H9 (cell line): ENCODE measurements at regions not wholly inside any gene's neighbourhood (a gene's known extent, or its start where the extent isn't known, plus 50 kb on each side); places are given as distances from the start of the nearest gene placed in this dataset.
A peak's percentile ranks its signal among the peaks of the same experiment; 100 is the strongest.

Experiments used
- DNase-seq: peaks from one replicate; pipeline ENCODE4 v3.0.0-alpha.2; 2017
- H2AFZ ChIP-seq: one replicate; pipeline ENCODE4 v1.6.1; 2013; ENCODE audit warnings: mild to moderate bottlenecking, low read length, control low read depth, moderate library complexity
- H2AK5ac ChIP-seq: 2 replicates; pipeline ENCODE4 v1.6.1; 2013; ENCODE audit warnings: low read length, control low read depth, mixed read lengths; ENCODE audit not compliant: insufficient read length
- H2BK120ac ChIP-seq: one replicate; pipeline ENCODE4 v1.6.1; 2013; ENCODE audit warnings: low read depth, mild to moderate bottlenecking, low read length, control low read depth, inconsistent platforms; ENCODE audit not compliant: poor library complexity, severe bottlenecking
- H2BK12ac ChIP-seq: 2 replicates; pipeline ENCODE4 v1.6.1; 2013; ENCODE audit warnings: low read length, control low read depth, mixed read lengths, low read depth; ENCODE audit not compliant: insufficient read length
- H2BK15ac ChIP-seq: 2 replicates; pipeline ENCODE4 v1.6.1; 2013; ENCODE audit warnings: low read depth, low read length, control low read depth
- H2BK20ac ChIP-seq: one replicate; pipeline ENCODE4 v1.6.1; 2013; ENCODE audit warnings: low read depth, mild to moderate bottlenecking, low read length, control low read depth, inconsistent platforms; ENCODE audit not compliant: poor library complexity, severe bottlenecking
- H2BK5ac ChIP-seq: 2 replicates; pipeline ENCODE4 v1.6.1; 2013; ENCODE audit warnings: low read length, control low read depth, mixed read lengths; ENCODE audit not compliant: insufficient read length
- H3K14ac ChIP-seq: 2 replicates; pipeline ENCODE4 v1.6.1; 2013; ENCODE audit warnings: low read length, control low read depth; ENCODE audit not compliant: insufficient read depth
- H3K18ac ChIP-seq: 2 replicates; pipeline ENCODE4 v1.6.1; 2013; ENCODE audit warnings: low read depth, mild to moderate bottlenecking, mixed read lengths, low read length, control low read depth; ENCODE audit not compliant: insufficient read length
- H3K23ac ChIP-seq: 2 replicates; pipeline ENCODE4 v1.6.1; 2013; ENCODE audit warnings: low read length, control low read depth, mixed read lengths, low read depth; ENCODE audit not compliant: insufficient read length
- H3K23me2 ChIP-seq: 2 replicates; pipeline ENCODE4 v1.6.1; 2013; ENCODE audit warnings: low read depth, mild to moderate bottlenecking, mixed read lengths, low read length, control low read depth; ENCODE audit not compliant: insufficient read length, poor library complexity, severe bottlenecking
- H3K27ac ChIP-seq: 2 replicates; pipeline ENCODE4 v1.5.1; 2013; ENCODE audit warnings: low read length, control low read depth, mixed read lengths, low read depth; ENCODE audit not compliant: insufficient read length
- H3K27me3 ChIP-seq: 2 replicates; pipeline ENCODE4 v1.6.1; 2013; ENCODE audit warnings: low read length, control low read depth, inconsistent platforms; ENCODE audit not compliant: insufficient read depth
- H3K4ac ChIP-seq: 2 replicates; pipeline ENCODE4 v1.6.1; 2013; ENCODE audit warnings: low read depth, mild to moderate bottlenecking, control low read depth, inconsistent platforms, low read length, moderate library complexity
- H3K4me1 ChIP-seq: 2 replicates; pipeline ENCODE4 v1.6.1; 2013; ENCODE audit warnings: low read length, control low read depth, inconsistent platforms; ENCODE audit not compliant: insufficient read depth
- H3K4me2 ChIP-seq: 2 replicates; pipeline ENCODE4 v1.6.1; 2013; ENCODE audit warnings: low read length, control low read depth, mixed read lengths; ENCODE audit not compliant: insufficient read length, insufficient read depth
- H3K56ac ChIP-seq: 2 replicates; pipeline ENCODE4 v1.6.1; 2013; ENCODE audit warnings: low read depth, mild to moderate bottlenecking, mixed read lengths, low read length, control low read depth; ENCODE audit not compliant: insufficient read length
- H3K79me1 ChIP-seq: 2 replicates; pipeline ENCODE4 v1.6.1; 2013; ENCODE audit warnings: low read depth, mild to moderate bottlenecking, moderate library complexity, low read length, control low read depth, inconsistent platforms; ENCODE audit not compliant: insufficient read depth, poor library complexity, severe bottlenecking
- H3K79me2 ChIP-seq: 2 replicates; pipeline ENCODE4 v1.6.1; 2013; ENCODE audit warnings: low read length, control low read depth, inconsistent platforms; ENCODE audit not compliant: insufficient read depth
- H3K9ac ChIP-seq: 2 replicates; pipeline ENCODE4 v1.6.1; 2013; ENCODE audit warnings: low read length, control low read depth, mixed read lengths; ENCODE audit not compliant: insufficient read length; ENCODE audit errors: extremely low read depth
- H3K9me3 ChIP-seq: one replicate; pipeline ENCODE4 v1.6.1; 2013; ENCODE audit warnings: low read depth, low read length, inconsistent platforms; ENCODE audit not compliant: control insufficient read depth
- H3T11ph ChIP-seq: one replicate; pipeline ENCODE4 v1.6.1; 2013; ENCODE audit warnings: mild to moderate bottlenecking, low read length, control low read depth, inconsistent platforms
- H4K20me1 ChIP-seq: one replicate; pipeline ENCODE4 v1.6.1; 2013; ENCODE audit not compliant: control insufficient read depth, insufficient read length, insufficient read depth
- H4K5ac ChIP-seq: 2 replicates; pipeline ENCODE4 v1.6.1; 2013; ENCODE audit warnings: low read depth, mild to moderate bottlenecking, mixed read lengths, low read length, control low read depth; ENCODE audit not compliant: insufficient read length
- H4K8ac ChIP-seq: replicated peaks from 2 replicates; pipeline ENCODE4 v1.6.1; 2013; ENCODE audit warnings: low read length, control low read depth, mixed read lengths, low read depth; ENCODE audit not compliant: insufficient read length
- H4K91ac ChIP-seq: 2 replicates; pipeline ENCODE4 v1.6.1; 2013; ENCODE audit warnings: low read depth, mild to moderate bottlenecking, moderate library complexity, mixed read lengths, low read length, control low read depth; ENCODE audit not compliant: insufficient read length
- H3K27ac Mint-ChIP-seq, 3 experiments: 2 replicates in 2 of 3; 3 replicates in 1 of 3; pipeline ENCODE4 v1.8.0; 2020 to 2021; ENCODE audit warnings: mixed read lengths in 3 of 3, mild to moderate bottlenecking in 1 of 3, moderate library complexity in 1 of 3
- H3K27me3 Mint-ChIP-seq: 2 replicates; pipeline ENCODE4 v1.8.0; 2021; ENCODE audit warnings: low read depth, mild to moderate bottlenecking, moderate library complexity, mixed read lengths
- H3K36me3 Mint-ChIP-seq, 3 experiments: 2 replicates in 2 of 3; 3 replicates in 1 of 3; pipeline ENCODE4 v1.8.0; 2020 to 2021; ENCODE audit warnings: low read depth in 3 of 3, mixed read lengths in 3 of 3; ENCODE audit not compliant: insufficient read depth in 1 of 3
- H3K4me1 Mint-ChIP-seq, 2 experiments: 2 replicates each; pipeline ENCODE4 v1.8.0; 2020; ENCODE audit warnings: mixed read lengths in 2 of 2
- H3K4me3 Mint-ChIP-seq, 2 experiments: 2 replicates in 1 of 2; 3 replicates in 1 of 2; pipeline ENCODE4 v1.8.0; 2020 to 2021; ENCODE audit warnings: mild to moderate bottlenecking in 2 of 2, mixed read lengths in 2 of 2, moderate library complexity in 1 of 2
- H3K9me3 Mint-ChIP-seq, 2 experiments: 2 replicates in 1 of 2; 3 replicates in 1 of 2; pipeline ENCODE4 v1.8.0; 2020; ENCODE audit warnings: mild to moderate bottlenecking in 2 of 2, mixed read lengths in 2 of 2, moderate library complexity in 1 of 2
- CTCF ChIP-seq: fragments of 200-600 bp; sonication (generic); conservative IDR thresholded peaks from 3 replicates; pipeline ENCODE4 v1.8.0; 2021; ENCODE audit warnings: antibody characterized with exemption, mild to moderate bottlenecking
- WGBS: extraction: QIAGEN DNeasy Blood & Tissue Kit; methylation state at CpG from one replicate; pipeline ENCODE4 v1.1.7; 2013; ENCODE audit warnings: missing lambda C conversion rate, low lambda C conversion rate, mixed read lengths; ENCODE audit not compliant: insufficient read length; ENCODE audit errors: extremely low coverage; 5-methylcytosine and 5-hydroxymethylcytosine counted together

- no peaks in the 10 kb centered on the region for H3K9me3 ChIP-seq
- H2BK12ac ChIP-seq: no peak overlapping the region
- Mint-ChIP-seq H3K4me3 (no peak overlapping the region), H3K27ac (no peak overlapping the region), H3K4me1 (peaks cover 8 to 12% of the 10 kb centered on the region in 2 experiments), H3K9me3 (no peaks in the 10 kb centered on the region), H3K36me3 (no peaks in the 10 kb centered on the region), H3K27me3 (peaks cover 8% of the 10 kb centered on the region)
- H3K9ac ChIP-seq: no peak overlapping the region
- H2BK120ac ChIP-seq: no peak overlapping the region
- no peak overlapping the region for H2AK5ac ChIP-seq
- no peak overlapping the region for H2AFZ ChIP-seq
- no peak overlapping the region for H4K91ac ChIP-seq
- H3K23ac ChIP-seq: no peak overlapping the region
- H2BK20ac ChIP-seq: no peak overlapping the region
- no peak overlapping the region for H4K5ac ChIP-seq
- H3K27ac ChIP-seq: no peak overlapping the region
- H2BK15ac ChIP-seq: no peak overlapping the region
- H3K18ac ChIP-seq: no peak overlapping the region
- H3K79me1 ChIP-seq: no peaks in the 10 kb centered on the region
- no peaks in the 10 kb centered on the region for H3K23me2 ChIP-seq
- H3K4ac ChIP-seq: no peak overlapping the region
- peak; percentile 8 for DNase-seq
- no peak for TF ChIP-seq CTCF
- H3K79me2 ChIP-seq: no peaks in the 10 kb centered on the region
- H3K14ac ChIP-seq: no peak overlapping the region
- H3K56ac ChIP-seq: no peak overlapping the region
- no peak overlapping the region for H2BK5ac ChIP-seq
- no peak overlapping the region for H3T11ph ChIP-seq
- H4K8ac ChIP-seq: no peak overlapping the region
- no peaks in the 10 kb centered on the region for H3K4me1 ChIP-seq
- no peaks in the 10 kb centered on the region for H4K20me1 ChIP-seq
- H3K27me3 ChIP-seq: no peaks in the 10 kb centered on the region
- no peak overlapping the region for H3K4me2 ChIP-seq
- no CpG with 5 or more reads among the region's 3 CpGs for WGBS
Measured at GRCh38 chr1:36562181-36562685, 79.5 kb upstream of the CSF3R start.
